Esophagus muscularis mucosa (tissue), 4 donors: ENCODE measurements at regions not wholly inside any gene's neighbourhood (a gene's known extent, or its start where the extent isn't known, plus 50 kb on each side); places are given as distances from the start of the nearest gene placed in this dataset.

Experiments used
- DNase-seq: peaks from one replicate; pipeline ENCODE4 v3.0.0-alpha.2; 2017; ENCODE audit errors: extremely low spot score
- H3K27ac ChIP-seq, 4 donors: fragments of 200-600 bp; sonication (generic); replicated peaks in 1 of 4; 1 replicate in 3 of 4; 2 replicates in 1 of 4; pipeline ENCODE4 v1.5.1; 2016 to 2019; ENCODE audit warnings: mild to moderate bottlenecking in 1 of 4
- H3K27me3 ChIP-seq, 4 donors: fragments of 200-600 bp; sonication (generic); one replicate each; pipeline versions ENCODE4 v1.5.1 to v1.6.0; 2016 to 2019
- H3K36me3 ChIP-seq, 4 donors: fragments of 200-600 bp; sonication (generic); one replicate each; pipeline ENCODE4 v1.5.1; 2016 to 2019
- H3K4me1 ChIP-seq, 4 donors: fragments of 200-600 bp; sonication (generic); one replicate each; pipeline ENCODE4 v1.5.1; 2016 to 2019
- H3K4me3 ChIP-seq, 4 donors: fragments of 200-600 bp; sonication (generic); 1 replicate in 2 of 4; 2 replicates in 2 of 4; pipeline ENCODE4 v1.5.1; 2016 to 2019; ENCODE audit warnings: mild to moderate bottlenecking in 4 of 4, moderate library complexity in 1 of 4
- H3K9me3 ChIP-seq, 4 donors: fragments of 200-600 bp; sonication (generic); 1 replicate in 3 of 4; 2 replicates in 1 of 4; pipeline ENCODE4 v1.5.1; 2016 to 2019
- EP300 ChIP-seq: sonication (generic); formaldehyde crosslinking; IDR thresholded peaks from one replicate; pipeline ENCODE4 v1.6.1; 2017; ENCODE audit warnings: antibody characterized with exemption
- POLR2A ChIP-seq: fragments of 450-650 bp; IDR thresholded peaks from one replicate; pipeline ENCODE4 v1.6.1; 2017; ENCODE audit warnings: antibody characterized with exemption, moderate library complexity, mild to moderate bottlenecking, low read depth
- POLR2AphosphoS5 ChIP-seq, 2 donors: sonication (generic); formaldehyde crosslinking; IDR thresholded peaks; one replicate each; pipeline ENCODE4 v1.6.1; 2017; ENCODE audit warnings: antibody characterized with exemption in 2 of 2
- WGBS: methylation state at CpG from one replicate; pipeline ENCODE4 v1.1.5; 2018; 5-methylcytosine and 5-hydroxymethylcytosine counted together
- intact Hi-C: fragments of 100-400 bp; cut with DNase I; formaldehyde crosslinking; loops from one replicate; pipeline ENCODE4 v1.15.1; 2023
- TF ChIP-seq, protein P1 (sequence below), 3 experiments: fragments of 200-600 bp in 2 of 3; fragments of 450-650 bp in 1 of 3; sonication (generic) in 2 of 3; IDR thresholded peaks; one replicate each; pipeline ENCODE4 v1.5.1; 2017 to 2019; ENCODE audit warnings: antibody characterized with exemption in 3 of 3, mild to moderate bottlenecking in 2 of 3, moderate library complexity in 1 of 3

DNA sequence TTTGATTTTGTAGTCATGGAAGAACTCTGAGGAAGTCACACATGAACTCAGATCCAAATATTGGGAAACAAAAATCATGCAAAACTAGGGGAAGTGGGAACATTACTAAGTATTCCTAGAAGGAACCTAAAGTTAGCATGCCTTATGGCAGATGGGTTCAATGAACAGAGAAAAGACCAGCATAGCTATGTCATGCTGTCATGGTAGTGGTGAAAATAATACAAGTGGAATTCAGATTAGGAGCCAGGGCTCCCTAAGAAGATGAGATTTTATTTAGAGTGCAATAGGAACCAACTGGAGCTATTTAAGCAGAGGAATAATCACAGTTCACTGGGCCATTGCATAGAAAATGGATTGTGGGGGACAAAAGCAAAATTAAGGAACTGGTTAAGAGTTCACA lies 134.0 kb downstream of the DIO2 start:
- Histone ChIP-seq H3K36me3 (no peaks in the 10 kb centered on the region), H3K9me3 (peaks cover 0 to 5% (median 4%) of the 10 kb centered on the region in 4 donors), H3K27me3 (no peaks in the 10 kb centered on the region), H3K4me1 (no peaks in the 10 kb centered on the region), H3K27ac (no peak overlapping the region), H3K4me3 (no peak overlapping the region)
- no peak for DNase-seq
- intact Hi-C loops: no loop called here
- TF ChIP-seq EP300 (no peak), POLR2A (no peak), POLR2AphosphoS5 (IDR thresholded peaks at IDR 0.05) (no peak)
- TF ChIP-seq, protein P1, sequence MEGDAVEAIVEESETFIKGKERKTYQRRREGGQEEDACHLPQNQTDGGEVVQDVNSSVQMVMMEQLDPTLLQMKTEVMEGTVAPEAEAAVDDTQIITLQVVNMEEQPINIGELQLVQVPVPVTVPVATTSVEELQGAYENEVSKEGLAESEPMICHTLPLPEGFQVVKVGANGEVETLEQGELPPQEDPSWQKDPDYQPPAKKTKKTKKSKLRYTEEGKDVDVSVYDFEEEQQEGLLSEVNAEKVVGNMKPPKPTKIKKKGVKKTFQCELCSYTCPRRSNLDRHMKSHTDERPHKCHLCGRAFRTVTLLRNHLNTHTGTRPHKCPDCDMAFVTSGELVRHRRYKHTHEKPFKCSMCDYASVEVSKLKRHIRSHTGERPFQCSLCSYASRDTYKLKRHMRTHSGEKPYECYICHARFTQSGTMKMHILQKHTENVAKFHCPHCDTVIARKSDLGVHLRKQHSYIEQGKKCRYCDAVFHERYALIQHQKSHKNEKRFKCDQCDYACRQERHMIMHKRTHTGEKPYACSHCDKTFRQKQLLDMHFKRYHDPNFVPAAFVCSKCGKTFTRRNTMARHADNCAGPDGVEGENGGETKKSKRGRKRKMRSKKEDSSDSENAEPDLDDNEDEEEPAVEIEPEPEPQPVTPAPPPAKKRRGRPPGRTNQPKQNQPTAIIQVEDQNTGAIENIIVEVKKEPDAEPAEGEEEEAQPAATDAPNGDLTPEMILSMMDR (IDR thresholded peaks at IDR 0.05): no peak

DNA sequence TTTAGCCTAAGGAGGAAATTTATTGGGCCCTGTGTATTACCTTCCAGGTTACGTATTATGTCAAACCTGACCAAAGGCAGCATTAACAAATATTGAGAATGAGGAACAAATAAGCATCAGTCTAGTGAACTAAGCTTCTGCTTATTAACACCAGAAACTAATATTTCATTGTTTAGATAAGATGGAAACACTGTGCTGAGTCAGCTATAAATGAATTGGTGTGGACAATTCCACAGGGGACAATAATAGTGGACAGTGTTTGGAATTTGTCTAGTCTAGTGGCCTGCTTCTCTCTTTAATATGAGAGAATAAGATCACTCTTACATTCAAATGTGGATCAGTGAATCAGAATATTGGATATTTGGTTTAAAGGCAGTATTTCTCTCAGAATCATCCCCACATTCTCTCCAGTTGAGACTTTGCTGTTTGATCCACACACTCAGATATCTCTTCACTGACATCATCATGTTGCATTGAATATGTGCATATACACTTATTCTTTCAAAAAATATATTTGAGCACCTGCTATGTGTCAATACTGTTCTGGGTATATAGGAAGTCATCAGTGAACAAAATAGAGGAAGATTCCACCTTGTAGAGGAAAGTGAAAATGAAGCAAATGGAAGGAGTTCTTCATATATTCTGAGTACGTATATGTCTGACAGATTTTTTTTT lies 136.3 kb downstream of the DIO2 start:
- Histone ChIP-seq H3K36me3 (no peaks in the 10 kb centered on the region), H3K4me1 (no peaks in the 10 kb centered on the region), H3K27me3 (no peaks in the 10 kb centered on the region), H3K9me3 (peaks cover 0 to 18% (median 15%) of the 10 kb centered on the region in 4 donors), H3K4me3 (no peak overlapping the region), H3K27ac (no peak overlapping the region)
- TF ChIP-seq POLR2AphosphoS5 (IDR thresholded peaks at IDR 0.05): no peak
- TF ChIP-seq, protein P1 (IDR thresholded peaks at IDR 0.05): no peak
- TF ChIP-seq EP300: no peak
- no peak for DNase-seq
- intact Hi-C loops: no loop called here
- 90% methylated on average over 2 of the region's 2 CpGs for WGBS

DNA sequence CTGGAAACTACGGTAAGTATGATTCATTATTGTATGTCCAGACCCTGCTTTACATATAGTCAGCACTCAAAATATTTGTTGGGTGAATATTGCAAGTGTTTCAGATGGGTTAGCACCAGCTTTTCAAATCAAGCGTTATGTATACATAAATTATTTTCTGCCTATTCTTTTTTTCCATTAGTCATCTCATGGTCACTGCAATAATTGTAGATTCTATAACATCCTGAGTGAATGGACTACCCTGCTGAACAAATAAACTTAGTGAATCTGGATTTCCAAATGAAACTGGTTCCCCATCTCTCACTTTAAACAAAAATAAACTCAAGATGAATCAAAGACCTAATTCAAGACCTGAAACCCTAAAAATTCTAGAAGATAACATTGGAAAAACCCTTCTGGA lies 152.3 kb downstream of the DIO2 start:
- H3K4me3 ChIP-seq: no peak overlapping the region
- 89% methylated on average over 2 of the region's 2 CpGs for WGBS
- H3K4me1 ChIP-seq: peaks cover 0 to 13% (median 6%) of the 10 kb centered on the region in 4 donors
- intact Hi-C loops: loop anchor here (10.0 kb wide), 2 partner anchors 726 to 1124 kb away; no protein-coding TSS in a partner anchor
- TF ChIP-seq, protein P1 (IDR thresholded peaks at IDR 0.05): no peak
- TF ChIP-seq EP300 (no peak), POLR2A (no peak), POLR2AphosphoS5 (IDR thresholded peaks at IDR 0.05) (no peak)
- H3K9me3 ChIP-seq: no peaks in the 10 kb centered on the region
- no peak for DNase-seq
- H3K27me3 ChIP-seq: no peaks in the 10 kb centered on the region
- H3K36me3 ChIP-seq: no peaks in the 10 kb centered on the region
- no peak overlapping the region for H3K27ac ChIP-seq

DNA sequence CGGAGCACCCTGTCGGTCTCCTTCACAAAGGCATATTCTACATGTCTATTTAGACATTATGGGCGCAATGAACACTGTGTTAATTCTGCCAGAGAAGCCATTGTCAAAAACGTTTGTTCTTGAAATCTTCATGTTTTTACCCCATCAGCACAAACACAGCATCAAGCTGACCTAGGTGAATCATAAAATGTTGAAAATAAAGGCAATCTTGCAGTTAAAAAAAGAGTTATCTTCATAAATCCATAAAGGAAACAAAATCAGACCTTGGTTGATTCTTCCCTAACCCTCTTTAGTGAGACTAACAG lies 154.9 kb downstream of the DIO2 start:
- Histone ChIP-seq H3K36me3 (no peaks in the 10 kb centered on the region), H3K27me3 (no peaks in the 10 kb centered on the region), H3K27ac (no peak overlapping the region), H3K4me3 (no peak overlapping the region), H3K9me3 (no peaks in the 10 kb centered on the region), H3K4me1 (peaks cover 0 to 13% (median 6%) of the 10 kb centered on the region in 4 donors)
- TF ChIP-seq POLR2A (no peak), EP300 (no peak), POLR2AphosphoS5 (IDR thresholded peaks at IDR 0.05) (no peak)
- no peak for DNase-seq
- 44% methylated on average over 4 of the region's 4 CpGs for WGBS
- intact Hi-C loops: loop anchor here (2.0 to 10.0 kb wide), 3 partner anchors 728 to 1122 kb away; no protein-coding TSS in a partner anchor

DNA sequence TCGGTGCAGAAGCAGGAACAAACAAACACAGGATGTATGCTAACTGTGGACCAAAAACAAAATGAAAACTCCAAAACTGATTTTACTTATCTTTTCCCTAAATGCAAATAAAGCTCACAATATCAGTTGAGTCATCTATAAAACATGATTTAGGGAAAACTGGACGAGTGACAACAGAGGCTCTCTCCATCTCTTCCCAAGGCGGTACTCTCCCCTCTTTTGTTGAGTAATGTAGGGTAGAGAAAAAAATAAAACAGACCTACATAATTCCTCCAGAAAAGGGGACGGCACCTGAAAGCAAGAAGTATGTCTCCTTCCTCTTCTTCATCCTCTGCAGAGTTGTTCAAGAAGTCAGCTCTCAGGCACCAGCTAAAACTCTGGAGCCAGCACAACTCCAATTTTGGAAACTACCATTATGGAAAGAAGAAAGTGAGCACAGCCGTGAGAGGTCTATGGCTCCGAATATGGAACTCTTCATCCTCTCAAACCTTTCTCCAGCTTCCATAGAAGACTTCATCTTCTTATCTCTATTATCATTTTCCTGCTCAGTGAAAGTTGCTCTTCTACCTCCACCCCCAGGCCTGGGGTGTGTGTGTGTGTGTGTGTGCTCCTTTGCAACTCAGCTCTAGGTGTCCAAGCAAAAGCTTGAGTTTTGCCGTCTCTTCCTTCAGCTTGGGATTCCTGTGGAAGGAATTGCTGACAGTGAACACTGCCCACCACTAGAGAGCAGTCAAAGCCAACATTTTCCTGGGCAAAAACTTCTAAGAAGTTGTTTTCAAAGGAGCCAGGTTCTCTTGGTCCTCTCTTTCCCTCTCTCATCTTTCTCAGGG lies 155.4 kb downstream of the DIO2 start:
- intact Hi-C loops: loop anchor here (2.0 to 10.0 kb wide), 3 partner anchors 729 to 1121 kb away; no protein-coding TSS in a partner anchor
- no peak for TF ChIP-seq POLR2A
- TF ChIP-seq, protein P1 (IDR thresholded peaks at IDR 0.05): peak; percentile 75 to 82 (median 81)
- DNase-seq: no peak
- Histone ChIP-seq H3K4me3 (no peak overlapping the region), H3K4me1 (peaks cover 0 to 13% (median 6%) of the 10 kb centered on the region in 4 donors), H3K27ac (no peak overlapping the region), H3K9me3 (no peaks in the 10 kb centered on the region), H3K36me3 (no peaks in the 10 kb centered on the region), H3K27me3 (no peaks in the 10 kb centered on the region)
- 68% methylated on average over 7 of the region's 7 CpGs for WGBS
